Medulla oblongata (tissue), 1 donor: ENCODE measurements at regions not wholly inside any gene's neighbourhood (a gene's known extent, or its start where the extent isn't known, plus 50 kb on each side); places are given as distances from the start of the nearest gene placed in this dataset.
"Not testable (repeated sequence)": the region's sequence is repeated elsewhere in the genome, so short reads cannot be mapped to it uniquely, and the experiment has no call there.

Source experiments
- DNase-seq: peaks from one replicate; pipeline ENCODE4 v3.0.0-alpha.2; 2015; ENCODE audit errors: extremely low spot score

DNA sequence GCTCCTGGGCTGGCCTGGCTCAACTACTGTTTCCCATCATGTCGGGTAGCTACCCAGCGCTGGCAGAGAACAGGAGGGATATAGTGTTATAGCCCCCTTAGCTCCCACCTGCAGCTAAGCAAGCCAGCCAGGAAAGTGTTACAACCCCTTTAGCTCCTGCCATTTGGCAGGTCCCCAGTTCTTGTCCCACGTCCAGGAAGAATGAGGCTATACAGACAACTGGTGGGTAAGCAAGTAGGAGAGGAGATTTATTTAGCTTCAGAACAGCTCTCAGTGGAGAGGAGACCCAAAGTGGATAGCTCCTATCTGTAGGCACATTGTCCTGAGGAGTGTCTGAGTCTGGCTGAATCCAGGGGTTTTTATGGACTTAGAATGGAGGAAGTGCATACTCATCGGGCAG is 741.1 kb upstream of the B3GALT2 start:
- no peak for DNase-seq

DNA sequence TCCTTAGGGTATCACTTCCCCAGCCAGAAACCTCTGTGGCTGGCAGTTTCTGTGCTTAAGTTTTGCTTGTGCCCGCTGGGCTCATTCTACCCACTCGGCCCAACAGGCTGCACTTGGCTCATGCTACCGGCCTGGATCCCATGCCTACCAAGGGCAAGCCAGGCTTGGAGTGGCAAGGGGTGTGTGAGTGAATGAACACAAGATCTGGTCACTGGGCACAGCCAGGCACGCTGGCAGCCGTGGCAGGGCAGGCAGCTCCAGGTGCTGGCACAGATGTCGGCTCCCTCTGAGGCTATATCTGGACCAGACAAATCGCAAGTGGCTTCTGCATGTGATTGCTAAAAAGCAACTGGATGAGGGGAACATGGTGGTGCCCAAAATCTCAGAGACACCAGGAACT is 740.5 kb upstream of the B3GALT2 start:
- no peak for DNase-seq

DNA sequence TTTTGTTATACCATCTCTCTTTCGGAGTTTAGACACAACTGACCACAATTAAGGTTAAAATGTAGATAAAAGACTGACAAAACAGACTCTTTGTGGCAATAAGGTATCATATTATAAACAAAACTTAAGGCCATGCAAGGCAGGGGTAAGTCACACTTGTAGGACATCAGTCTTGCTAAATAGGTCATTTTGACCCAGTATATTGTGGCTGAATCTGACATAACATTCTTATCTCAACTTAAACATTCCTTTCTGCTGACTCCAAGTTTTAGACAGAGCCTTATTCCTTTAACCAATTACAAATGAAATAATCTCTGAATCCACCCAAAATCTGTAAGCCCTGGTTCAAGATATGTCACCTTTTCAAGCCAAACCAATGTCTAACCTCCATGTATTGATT is 733.4 kb upstream of the B3GALT2 start:
- DNase-seq = no peak

DNA sequence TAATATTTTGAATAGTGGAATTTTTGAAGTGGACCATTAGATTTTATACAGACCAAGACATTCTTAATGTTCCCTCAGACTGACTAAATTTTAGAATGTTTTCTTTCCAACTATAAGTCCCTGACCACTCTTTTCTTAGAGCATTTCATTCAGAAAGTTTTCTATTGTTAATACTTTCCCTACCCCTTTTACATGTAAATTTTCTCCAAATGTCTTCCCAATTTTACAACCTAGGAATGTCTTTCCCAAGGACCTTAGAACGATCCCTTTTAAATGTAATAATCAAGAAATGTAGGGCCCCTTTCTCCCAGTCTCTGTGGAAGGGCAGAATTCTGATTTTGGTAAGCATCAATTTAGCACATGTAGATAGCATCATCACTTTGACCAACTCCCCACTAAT is 730.0 kb upstream of the B3GALT2 start:
- DNase-seq = no peak

DNA sequence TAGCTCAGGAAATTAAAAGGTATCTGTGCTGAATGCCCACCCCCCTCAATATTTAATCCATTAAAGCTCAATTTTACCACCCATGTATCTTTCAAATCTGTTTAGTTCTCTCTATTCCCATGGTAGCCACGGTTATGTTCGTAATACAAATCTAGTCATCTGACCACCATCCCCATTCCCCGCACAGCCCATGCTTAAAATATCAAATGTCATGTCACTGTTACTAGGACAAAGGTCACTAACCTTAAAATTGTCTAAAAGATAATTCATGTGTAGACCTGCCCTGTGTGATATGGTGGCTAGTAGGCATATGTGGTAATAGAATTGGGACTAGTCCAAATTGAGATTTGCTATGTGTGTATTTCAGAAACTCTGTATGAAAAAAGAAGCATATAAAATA is 728.5 kb upstream of the B3GALT2 start:
- no peak for DNase-seq

DNA sequence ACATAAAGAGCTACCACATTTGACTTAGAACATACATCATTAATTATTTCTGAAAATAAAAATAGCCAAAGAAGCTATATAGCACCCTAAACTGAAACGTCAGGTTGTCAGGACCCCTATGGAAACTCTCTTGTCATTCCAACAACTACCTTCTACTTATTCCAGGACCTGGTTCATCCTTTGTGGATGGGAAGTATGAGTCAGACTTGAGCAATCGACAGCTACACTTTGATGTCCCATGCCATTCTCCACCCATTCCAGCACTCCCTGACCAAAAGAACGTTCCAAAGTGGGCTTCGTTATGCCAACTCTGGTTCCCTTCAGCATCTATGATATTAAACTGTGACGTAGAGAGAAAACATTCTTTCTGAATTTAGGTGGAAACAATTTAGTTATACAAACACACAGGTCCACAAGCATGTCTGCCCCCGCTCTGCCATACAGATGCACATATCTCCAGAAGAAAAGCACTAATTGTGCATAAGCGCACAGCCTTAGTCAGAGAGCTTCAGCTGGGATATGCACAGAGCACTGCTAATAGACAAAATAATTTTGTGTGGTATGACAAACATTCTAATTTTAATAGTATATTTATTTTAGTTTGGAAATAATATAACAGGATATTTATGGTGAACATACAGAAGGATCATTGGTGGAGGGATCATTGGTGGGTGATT is 723.1 kb upstream of the B3GALT2 start:
- no peak for DNase-seq

DNA sequence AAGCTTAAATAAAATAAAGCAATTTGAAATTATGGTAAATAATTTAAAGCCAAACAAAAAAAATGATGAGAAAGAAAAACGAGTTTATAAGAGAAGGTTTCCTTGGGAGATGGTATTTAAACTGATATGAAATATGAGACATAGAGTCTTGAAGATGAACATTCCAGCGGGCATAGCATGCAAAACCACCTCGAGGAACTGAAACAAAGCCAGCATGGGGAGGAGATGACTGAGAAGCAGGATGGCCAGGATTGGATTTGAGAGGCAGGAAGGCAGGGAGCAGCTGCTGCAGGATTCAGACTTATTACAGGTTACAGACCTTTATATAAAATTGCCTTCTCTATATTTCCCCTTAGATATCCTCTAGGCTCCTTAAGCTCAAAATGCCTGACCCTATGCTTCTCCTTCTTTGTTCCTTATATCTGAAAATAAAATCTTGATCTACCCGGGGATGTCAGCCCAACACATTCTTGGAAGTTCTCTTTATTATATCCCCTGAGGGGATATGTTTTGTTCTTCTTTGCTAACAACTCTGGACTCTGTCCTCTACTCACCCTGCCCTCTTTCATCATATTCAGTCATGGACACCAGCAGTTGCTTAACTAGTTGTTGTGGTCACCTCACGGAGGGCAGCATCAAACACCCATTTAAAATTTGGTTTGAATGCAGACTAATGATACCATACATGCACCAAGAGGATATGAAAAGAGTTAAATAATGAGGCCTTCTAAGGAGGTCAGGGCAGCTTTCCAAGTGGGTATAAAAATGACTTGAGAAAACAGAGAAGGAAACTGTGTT is 719.1 kb upstream of the B3GALT2 start:
- DNase-seq = no peak

DNA sequence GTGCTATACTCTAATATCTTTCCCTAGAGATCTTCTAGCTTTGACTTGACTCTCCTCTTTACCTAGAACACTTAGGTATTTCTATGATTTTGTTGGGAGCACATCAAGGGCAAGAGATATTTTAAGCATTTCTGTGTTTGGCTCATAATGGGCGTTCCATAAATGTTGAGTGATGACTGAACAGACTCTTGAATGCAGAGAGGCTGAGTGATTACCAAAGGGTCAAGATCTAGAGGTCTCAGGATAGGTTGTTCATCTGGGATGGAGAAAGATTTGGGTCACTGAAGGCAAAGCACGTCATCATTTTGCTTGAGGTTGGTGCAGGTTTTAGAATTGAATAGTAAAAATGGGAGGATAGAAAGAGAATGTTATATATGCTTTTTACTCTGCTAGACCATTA is 705.4 kb upstream of the B3GALT2 start:
- no peak for DNase-seq

DNA sequence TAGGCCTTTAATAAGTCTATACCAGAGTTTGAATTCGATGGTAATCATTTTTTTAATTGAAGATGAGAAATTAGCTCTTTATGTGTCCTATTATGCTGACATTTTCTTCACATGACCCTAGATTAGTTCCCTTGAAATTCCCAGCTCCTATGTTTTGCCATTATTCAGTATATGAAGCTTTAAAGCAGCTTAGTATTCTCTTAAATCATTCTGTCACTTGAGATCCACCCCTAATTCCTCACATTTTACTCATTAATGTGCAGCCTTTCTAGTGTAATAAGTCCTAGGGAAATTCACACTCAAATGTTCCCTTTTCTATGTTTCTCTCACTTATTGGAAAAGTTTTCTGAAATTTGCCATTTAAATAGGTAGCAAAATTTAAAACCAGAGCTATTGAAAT is 704.5 kb upstream of the B3GALT2 start:
- DNase-seq = no peak

DNA sequence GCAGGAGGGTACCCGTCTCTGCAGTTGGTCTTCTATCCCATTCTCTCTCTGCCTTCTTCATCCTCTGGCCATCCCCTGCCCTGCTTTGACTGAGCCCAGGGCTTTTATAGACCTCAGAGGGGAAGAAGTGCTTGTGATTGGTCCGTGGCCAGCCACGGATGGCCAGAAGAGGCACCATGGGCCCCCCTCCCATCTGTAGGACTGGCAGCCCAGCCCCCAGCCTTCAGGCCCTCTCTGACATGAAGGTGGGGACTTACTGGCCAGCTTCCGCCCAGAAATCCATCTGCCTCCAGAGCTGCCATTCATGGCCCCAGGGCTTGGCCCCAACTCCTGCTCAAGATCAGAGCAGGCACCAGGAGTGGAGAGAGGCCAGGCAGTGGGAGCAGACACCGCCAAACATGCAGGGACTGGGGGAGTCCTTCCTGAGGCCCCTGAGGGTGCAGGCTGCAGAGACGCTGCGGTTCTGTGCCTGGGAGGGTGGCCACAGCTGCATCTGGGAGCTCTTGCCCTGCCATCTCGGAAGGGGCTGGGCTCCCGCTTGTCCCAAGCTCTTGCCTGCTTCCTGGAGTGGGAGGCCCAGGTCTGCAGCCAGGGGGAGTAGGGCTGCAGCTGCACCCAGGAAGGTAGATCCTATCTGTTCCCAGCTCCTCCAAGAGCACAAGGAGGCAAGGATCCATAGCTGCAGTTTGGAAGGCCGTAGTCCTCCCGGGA is 698.6 kb upstream of the B3GALT2 start:
- no peak for DNase-seq

DNA sequence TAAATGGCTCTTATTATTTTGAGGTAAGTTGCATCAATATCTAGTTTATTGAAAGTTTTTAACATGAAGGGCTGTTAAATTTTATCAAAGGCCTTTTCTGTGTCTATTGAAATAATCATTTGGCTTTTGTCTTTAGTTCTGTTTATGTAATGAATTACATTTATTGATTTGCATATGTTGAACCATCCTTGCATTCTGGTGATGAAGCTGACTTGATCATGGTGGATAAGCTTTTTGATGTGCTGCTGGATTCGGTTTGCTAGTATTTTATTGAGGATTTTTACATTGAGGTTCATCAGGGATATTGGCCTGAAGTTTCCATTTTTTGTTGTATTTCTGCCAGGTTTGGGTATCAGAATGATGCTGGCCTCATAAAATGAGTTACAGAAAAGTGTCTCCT is 691.5 kb upstream of the B3GALT2 start:
- DNase-seq = not testable (repeated sequence)

DNA sequence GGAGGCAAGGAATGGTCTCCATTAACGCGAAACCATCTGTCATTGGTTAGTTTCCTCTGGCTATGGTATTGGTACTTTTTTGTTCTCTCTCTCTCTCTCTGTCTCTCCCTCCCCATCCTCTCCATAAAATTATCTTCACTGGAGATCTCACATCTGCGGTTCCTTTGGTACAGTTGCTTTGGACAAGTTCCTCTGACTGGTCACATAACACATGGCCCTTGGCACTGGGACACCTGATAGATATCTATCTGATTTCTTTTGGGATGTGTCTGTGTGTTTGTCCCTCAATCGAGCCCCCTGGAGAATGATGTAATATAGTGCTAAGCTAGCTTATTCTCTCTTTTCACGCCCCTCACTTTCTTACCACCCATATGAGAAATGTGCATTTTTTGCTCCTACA is 682.0 kb upstream of the B3GALT2 start:
- no peak for DNase-seq

DNA sequence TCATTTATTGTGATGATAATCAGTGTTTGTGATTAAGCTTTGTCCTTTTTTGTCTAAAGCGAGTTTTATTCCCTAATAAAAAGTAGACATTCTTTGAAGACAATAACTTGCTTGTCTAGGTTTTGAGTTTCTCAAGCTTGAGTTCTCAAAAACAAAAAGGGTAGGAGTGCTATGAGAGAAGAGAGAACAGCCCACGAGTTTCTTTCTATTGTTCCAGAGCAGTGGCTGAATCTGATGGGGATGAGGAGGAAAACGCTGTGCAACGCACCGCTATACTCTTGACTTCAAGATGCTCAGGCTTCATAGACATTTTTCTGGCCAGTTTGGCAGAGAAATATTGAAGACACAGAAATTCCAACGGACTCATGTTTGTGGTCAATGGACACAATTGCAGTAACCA is 669.8 kb upstream of the B3GALT2 start:
- no peak for DNase-seq

DNA sequence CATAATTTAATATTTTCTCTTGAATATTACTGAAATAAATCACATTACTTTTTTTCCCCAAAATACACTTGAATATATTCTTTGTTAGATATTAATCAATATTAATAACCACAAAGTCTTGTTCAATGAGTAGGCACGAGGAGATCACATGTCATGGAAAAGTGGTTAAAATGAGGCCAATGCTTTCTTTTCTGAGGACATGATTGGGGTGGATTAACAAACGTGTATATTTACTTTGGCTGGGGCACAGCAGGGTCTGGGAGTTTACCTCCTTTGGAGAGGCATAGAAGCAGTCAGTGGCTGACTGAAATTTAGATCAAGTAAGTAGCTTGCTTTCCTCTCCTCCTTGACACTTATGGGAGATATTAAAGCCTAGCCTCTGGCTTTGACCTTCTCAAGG is 664.3 kb upstream of the B3GALT2 start:
- no peak for DNase-seq

DNA sequence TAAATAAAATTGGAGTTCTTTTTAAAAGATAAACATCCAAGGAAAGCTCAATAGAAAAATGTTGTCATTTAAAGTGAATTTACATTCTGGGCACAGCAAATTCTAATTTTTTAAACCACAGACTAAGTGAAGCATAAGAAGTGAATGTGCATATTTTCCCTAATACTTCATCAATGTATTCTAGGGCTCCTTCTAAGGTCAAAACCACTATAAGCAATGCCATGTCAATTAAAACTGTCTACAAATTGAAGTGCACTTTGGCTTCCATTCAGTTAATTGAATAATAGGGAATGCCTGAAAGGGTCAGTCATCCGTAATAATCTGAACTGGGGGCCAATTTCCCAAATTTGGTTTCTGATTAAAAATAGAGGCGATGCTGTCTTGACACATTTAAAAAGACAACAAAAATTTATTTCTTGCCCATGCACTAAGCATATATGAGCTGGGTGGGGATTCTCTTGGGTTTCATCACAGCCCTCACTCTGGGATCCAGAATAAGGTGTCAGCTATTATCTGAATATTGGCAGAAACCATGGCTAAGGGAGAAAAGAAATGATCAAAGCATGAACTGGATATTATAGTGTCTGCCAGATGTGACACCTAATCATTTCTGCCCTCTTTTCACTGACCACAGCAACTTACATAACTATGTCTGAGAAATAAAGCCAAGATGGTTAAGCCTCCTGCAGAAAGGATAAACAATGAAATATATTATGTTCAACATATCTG is 660.6 kb upstream of the B3GALT2 start:
- DNase-seq = no peak

DNA sequence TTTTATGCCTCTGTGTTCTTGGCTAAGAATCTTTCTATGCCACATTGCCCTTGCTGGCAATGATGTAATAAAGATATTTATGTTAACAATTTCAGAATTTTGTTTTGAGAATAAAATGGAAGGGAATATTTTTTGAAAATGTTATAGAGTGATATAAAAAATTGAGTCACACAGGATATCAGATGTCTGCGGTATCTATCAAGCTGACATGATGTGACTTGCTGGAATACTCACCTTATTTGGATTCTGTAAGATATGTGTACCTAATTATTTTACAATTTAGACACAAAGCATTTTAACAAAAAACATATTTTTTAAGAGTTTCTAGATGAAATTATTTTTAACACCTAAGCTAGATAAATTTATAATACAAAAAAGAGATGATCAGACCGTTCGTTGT is 660.0 kb upstream of the B3GALT2 start:
- DNase-seq = no peak

DNA sequence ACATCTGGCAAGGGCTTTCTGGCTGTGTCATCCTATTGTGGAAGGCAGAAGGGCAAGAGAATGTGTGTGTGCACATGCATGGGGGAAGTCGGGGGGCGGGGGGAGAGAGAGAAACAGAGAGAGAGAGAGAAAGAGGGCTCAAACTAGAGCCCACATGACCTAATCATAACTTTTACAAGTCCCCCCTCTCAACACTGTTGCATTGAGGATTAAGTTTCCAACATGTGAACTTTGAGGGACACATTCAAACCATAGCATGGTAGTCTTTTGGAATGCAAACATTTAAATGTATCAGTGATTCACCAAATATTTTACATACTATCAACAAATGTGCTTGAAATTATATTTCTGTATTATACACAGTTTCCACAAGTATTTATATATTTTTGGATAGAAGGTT is 655.4 kb upstream of the B3GALT2 start:
- no peak for DNase-seq

DNA sequence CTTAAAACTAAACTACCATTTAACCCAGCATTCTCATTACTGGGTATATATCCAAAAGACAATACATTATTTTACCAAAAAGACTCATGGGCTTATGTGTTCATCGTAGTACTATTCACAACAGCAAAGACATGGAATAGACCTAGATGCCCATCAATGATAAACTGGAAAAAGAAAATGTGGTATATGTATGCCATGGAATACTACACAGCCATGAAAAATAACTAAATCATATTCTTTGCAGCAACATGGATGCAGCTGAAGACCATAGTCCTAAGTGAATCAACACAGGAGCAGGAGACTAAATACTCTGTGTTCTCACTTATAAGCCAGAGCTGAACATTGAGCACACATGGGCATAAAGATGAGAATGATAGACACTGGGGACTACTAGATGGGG is 645.1 kb upstream of the B3GALT2 start:
- DNase-seq = no peak

DNA sequence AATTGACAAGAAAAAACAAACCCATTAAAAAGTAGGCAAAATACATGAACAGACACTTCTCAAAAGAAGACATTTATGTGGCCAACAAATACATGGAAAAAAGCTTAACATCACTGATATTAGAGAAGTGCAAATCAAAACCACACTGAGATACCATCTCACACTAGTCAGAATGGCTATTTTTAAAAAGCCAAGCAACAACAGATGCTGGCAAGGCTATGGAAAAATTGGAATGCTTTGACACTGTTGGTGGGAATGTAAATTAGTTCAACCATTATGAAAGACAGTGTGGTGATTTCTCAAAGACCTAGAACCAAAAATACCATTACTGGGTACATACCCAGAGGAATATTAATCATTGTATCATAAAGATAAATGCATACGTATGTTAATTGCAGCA is 641.1 kb upstream of the B3GALT2 start:
- DNase-seq = no peak

DNA sequence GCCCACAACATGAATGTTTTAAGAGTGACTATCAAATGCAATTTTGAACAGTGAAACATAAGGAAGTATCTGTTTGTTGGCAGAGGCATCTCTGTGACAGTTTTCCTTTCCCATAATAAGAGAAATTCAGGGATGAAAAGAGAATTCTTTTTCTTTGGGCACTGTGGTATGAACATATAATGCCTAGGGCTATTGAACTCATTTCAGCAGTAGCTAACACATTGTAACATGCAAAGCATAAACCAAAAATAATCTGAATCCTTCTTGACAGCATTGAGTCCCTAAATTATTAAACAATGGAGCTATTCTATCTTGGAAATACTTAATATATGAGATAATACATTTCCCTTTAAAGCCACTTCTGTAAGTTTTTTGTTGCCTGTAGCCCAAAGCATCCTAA is 633.0 kb upstream of the B3GALT2 start:
- DNase-seq = no peak

DNA sequence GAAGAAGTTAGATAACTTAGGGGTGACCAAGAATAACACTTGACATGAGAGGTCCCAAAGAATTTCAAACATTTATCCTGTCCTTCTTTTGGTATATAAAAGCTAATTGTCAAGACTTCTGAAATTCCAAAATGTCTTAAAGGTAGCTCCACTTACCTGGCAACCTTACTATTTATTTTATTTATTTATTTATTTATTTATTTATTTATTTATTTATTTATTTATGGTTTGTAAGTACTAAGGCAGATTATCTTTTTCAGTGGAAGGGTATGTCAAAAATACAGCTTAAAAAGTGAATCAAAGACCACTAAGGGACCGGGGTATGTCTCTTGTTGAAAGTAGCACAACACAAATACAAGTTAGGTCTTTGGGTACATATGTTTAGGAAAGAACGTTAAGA is 620.8 kb upstream of the B3GALT2 start:
- no peak for DNase-seq
